ENCODE measurements at regions not wholly inside any gene's neighbourhood (a gene's known extent, or its start where the extent isn't known, plus 50 kb on each side); places are given as distances from the start of the nearest gene placed in this dataset.

GRCh38 chr14:53539489-53540126 is 386.5 kb upstream of the DDHD1 start:
- Histone ChIP-seq H3K27me3 (ENCODE audit: insufficient read depth, low read depth) (no peaks in the 10 kb centered on the region), H3K36me3 (ENCODE audit: low read depth) (no peaks in the 10 kb centered on the region), H3K27ac (no peak overlapping the region), H3K4me3 (no peak overlapping the region), H3K4me1 (replicated peaks; ENCODE audit: insufficient read depth) (no peaks in the 10 kb centered on the region), H3K4me2 (no peak overlapping the region), H3F3A (ENCODE audit: insufficient read depth, low read depth) (no peaks in the 10 kb centered on the region), H3K79me2 (ENCODE audit: low read depth) (no peaks in the 10 kb centered on the region), H2AFZ (no peak overlapping the region), H3K9me2 (ENCODE audit: insufficient read depth) (no peaks in the 10 kb centered on the region), H3K9me3 (ENCODE audit: insufficient read depth, low read depth) (no peaks in the 10 kb centered on the region), H4K20me1 (ENCODE audit: insufficient read depth) (no peaks in the 10 kb centered on the region)
- intact Hi-C loops (cut with micrococcal nuclease; ENCODE audit: unreplicated experiment): loop anchor here (1.0 to 5.0 kb wide), 8 partner anchors 107 to 809 kb away; partner anchors contain the start of gene BMP4
- DNase-seq: peak; percentile 45 to 74
- ChIA-PET CTCF (interaction anchor here (0.6 to 1.0 kb wide), 4 partner anchors 94 to 808 kb away, joined by 3 to 9 read pairs (median 4); no protein-coding TSS in a partner anchor), POLR2A (ENCODE audit: unreplicated experiment) (no interaction called here)
- TF ChIP-seq EZH2 (IDR thresholded peaks at IDR 0.05; ENCODE audit: low read depth) (no peak), CTCF (conservative IDR thresholded peaks at IDR 0.05) (peak; percentile 88)
- BruUV-seq (replicated peaks): no TSS peak

- Histone ChIP-seq H3K36me3 (ENCODE audit: low read depth) (no peaks in the 10 kb centered on the region), H3K4me1 (replicated peaks; ENCODE audit: insufficient read depth) (no peaks in the 10 kb centered on the region), H3K9me3 (ENCODE audit: insufficient read depth, low read depth) (no peaks in the 10 kb centered on the region), H3K27ac (no peak overlapping the region), H2AFZ (no peak overlapping the region), H4K20me1 (ENCODE audit: insufficient read depth) (no peaks in the 10 kb centered on the region), H3K79me2 (ENCODE audit: low read depth) (no peaks in the 10 kb centered on the region), H3K9me2 (ENCODE audit: insufficient read depth) (no peaks in the 10 kb centered on the region), H3F3A (ENCODE audit: insufficient read depth, low read depth) (no peaks in the 10 kb centered on the region), H3K4me3 (no peak overlapping the region), H3K27me3 (ENCODE audit: insufficient read depth, low read depth) (no peaks in the 10 kb centered on the region), H3K4me2 (no peak overlapping the region)
- CTCF ChIA-PET: no interaction called here
- no peak for DNase-seq
- TF ChIP-seq CTCF (conservative IDR thresholded peaks at IDR 0.05) (no peak), EZH2 (IDR thresholded peaks at IDR 0.05; ENCODE audit: low read depth) (no peak)
- intact Hi-C loops (cut with micrococcal nuclease; ENCODE audit: unreplicated experiment): loop anchor here (2.0 to 5.0 kb wide), 2 partner anchors 312 to 569 kb away; no protein-coding TSS in a partner anchor
- POLR2A ChIA-PET (ENCODE audit: unreplicated experiment): interaction anchor here (0.6 kb wide), 1 partner anchor 415 kb away, joined by 6 read pairs; no protein-coding TSS in a partner anchor
- BruUV-seq (replicated peaks): no TSS peak
Measured at GRCh38 chr14:53538316-53538881, 385.3 kb upstream of the DDHD1 start.

- TF ChIP-seq CTCF (conservative IDR thresholded peaks at IDR 0.05) (no peak), EZH2 (IDR thresholded peaks at IDR 0.05; ENCODE audit: low read depth) (no peak)
- no peaks in the 10 kb centered on the region for H4K20me1 ChIP-seq (ENCODE audit: insufficient read depth)
- H3K27me3 ChIP-seq (ENCODE audit: insufficient read depth, low read depth): no peaks in the 10 kb centered on the region
- no peaks in the 10 kb centered on the region for H3K4me1 ChIP-seq (replicated peaks; ENCODE audit: insufficient read depth)
- no peaks in the 10 kb centered on the region for H3K36me3 ChIP-seq (ENCODE audit: low read depth)
- CTCF ChIA-PET: interaction anchor here (1.0 to 1.1 kb wide), 2 partner anchors 417 to 806 kb away, joined by 3 to 8 read pairs; no protein-coding TSS in a partner anchor
- POLR2A ChIA-PET (ENCODE audit: unreplicated experiment): interaction anchor here (0.6 to 0.8 kb wide), 2 partner anchors 416 to 419 kb away, joined by 3 to 6 read pairs; partner anchors contain the start of gene BMP4
- H3K79me2 ChIP-seq (ENCODE audit: low read depth): no peaks in the 10 kb centered on the region
- no peak overlapping the region for H3K4me2 ChIP-seq
- no peaks in the 10 kb centered on the region for H3F3A ChIP-seq (ENCODE audit: insufficient read depth, low read depth)
- H3K4me3 ChIP-seq: no peak overlapping the region
- H3K9me3 ChIP-seq (ENCODE audit: insufficient read depth, low read depth): no peaks in the 10 kb centered on the region
- no peaks in the 10 kb centered on the region for H3K9me2 ChIP-seq (ENCODE audit: insufficient read depth)
- BruUV-seq (replicated peaks): no TSS peak
- no peak overlapping the region for H2AFZ ChIP-seq
- H3K27ac ChIP-seq: no peak overlapping the region
- DNase-seq: no peak
- intact Hi-C loops (cut with micrococcal nuclease; ENCODE audit: unreplicated experiment): loop anchor here (2.0 to 5.0 kb wide), 2 partner anchors 313 to 570 kb away; no protein-coding TSS in a partner anchor
Measured at GRCh38 chr14:53537422-53538315, 384.5 kb upstream of the DDHD1 start.
